Testis (tissue), 2 donors: ENCODE measurements at regions not wholly inside any gene's neighbourhood (a gene's known extent, or its start where the extent isn't known, plus 50 kb on each side); places are given as distances from the start of the nearest gene placed in this dataset.

Experiments
- DNase-seq: peaks from one replicate; pipeline ENCODE4 v3.0.0-alpha.2; 2019
- H3K27ac ChIP-seq, 2 donors: fragments of 200-600 bp; sonication (generic); one replicate each; pipeline ENCODE4 v1.5.1; 2019
- H3K27me3 ChIP-seq: fragments of 200-600 bp; sonication (generic); one replicate; pipeline ENCODE4 v1.5.1; 2019
- H3K36me3 ChIP-seq: fragments of 200-600 bp; sonication (generic); one replicate; pipeline ENCODE4 v1.5.1; 2017; ENCODE audit warnings: low read depth; ENCODE audit errors: missing control alignments
- H3K4me1 ChIP-seq: fragments of 200-600 bp; sonication (generic); one replicate; pipeline ENCODE4 v1.5.1; 2019
- H3K4me3 ChIP-seq, 2 donors: fragments of 200-600 bp; sonication (generic); one replicate each; pipeline ENCODE4 v1.5.1; 2017 to 2019
- H3K9me3 ChIP-seq: fragments of 200-600 bp; sonication (generic); one replicate; pipeline ENCODE4 v1.5.1; 2017
- POLR2A ChIP-seq: fragments of 450-650 bp; IDR thresholded peaks from one replicate; pipeline ENCODE4 v1.6.1; 2017; ENCODE audit warnings: antibody characterized with exemption, mild to moderate bottlenecking, moderate library complexity
- WGBS, 2 donors: methylation state at CpG; one replicate each; pipeline ENCODE4 v1.1.5; 2018; 5-methylcytosine and 5-hydroxymethylcytosine counted together
- intact Hi-C: fragments of 100-400 bp; cut with DNase I; formaldehyde crosslinking; loops from one replicate; pipeline ENCODE4 v1.15.1; 2023; ENCODE audit warnings: low total_unique reads
- TF ChIP-seq, protein P1 (sequence below), 3 experiments: fragments of 450-650 bp in 2 of 3; fragments of 200-600 bp in 1 of 3; sonication (generic) in 1 of 3; IDR thresholded peaks; one replicate each; pipeline ENCODE4 v1.5.1; 2016 to 2019; ENCODE audit warnings: antibody characterized with exemption in 3 of 3, mild to moderate bottlenecking in 2 of 3, moderate library complexity in 1 of 3

- H3K4me3 ChIP-seq, result no peak overlapping the region
- H3K36me3 ChIP-seq, result no peaks in the 10 kb centered on the region
- intact Hi-C loops, result no loop called here
- no peak overlapping the region for H3K27ac ChIP-seq
- no peaks in the 10 kb centered on the region for H3K9me3 ChIP-seq
- H3K27me3 ChIP-seq, result no peaks in the 10 kb centered on the region
- H3K4me1 ChIP-seq, result no peaks in the 10 kb centered on the region
- TF ChIP-seq, protein P1, sequence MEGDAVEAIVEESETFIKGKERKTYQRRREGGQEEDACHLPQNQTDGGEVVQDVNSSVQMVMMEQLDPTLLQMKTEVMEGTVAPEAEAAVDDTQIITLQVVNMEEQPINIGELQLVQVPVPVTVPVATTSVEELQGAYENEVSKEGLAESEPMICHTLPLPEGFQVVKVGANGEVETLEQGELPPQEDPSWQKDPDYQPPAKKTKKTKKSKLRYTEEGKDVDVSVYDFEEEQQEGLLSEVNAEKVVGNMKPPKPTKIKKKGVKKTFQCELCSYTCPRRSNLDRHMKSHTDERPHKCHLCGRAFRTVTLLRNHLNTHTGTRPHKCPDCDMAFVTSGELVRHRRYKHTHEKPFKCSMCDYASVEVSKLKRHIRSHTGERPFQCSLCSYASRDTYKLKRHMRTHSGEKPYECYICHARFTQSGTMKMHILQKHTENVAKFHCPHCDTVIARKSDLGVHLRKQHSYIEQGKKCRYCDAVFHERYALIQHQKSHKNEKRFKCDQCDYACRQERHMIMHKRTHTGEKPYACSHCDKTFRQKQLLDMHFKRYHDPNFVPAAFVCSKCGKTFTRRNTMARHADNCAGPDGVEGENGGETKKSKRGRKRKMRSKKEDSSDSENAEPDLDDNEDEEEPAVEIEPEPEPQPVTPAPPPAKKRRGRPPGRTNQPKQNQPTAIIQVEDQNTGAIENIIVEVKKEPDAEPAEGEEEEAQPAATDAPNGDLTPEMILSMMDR (IDR thresholded peaks at IDR 0.05), result no peak
- no peak for TF ChIP-seq POLR2A
- WGBS, 2 donors, result 57 to 63% methylated on average over 7 of the region's 7 CpGs
- peak; percentile 27 for DNase-seq
These were observed 388.9 kb upstream of the DACH1 start for GRCh38 chr13:72255908-72256307.

DNA sequence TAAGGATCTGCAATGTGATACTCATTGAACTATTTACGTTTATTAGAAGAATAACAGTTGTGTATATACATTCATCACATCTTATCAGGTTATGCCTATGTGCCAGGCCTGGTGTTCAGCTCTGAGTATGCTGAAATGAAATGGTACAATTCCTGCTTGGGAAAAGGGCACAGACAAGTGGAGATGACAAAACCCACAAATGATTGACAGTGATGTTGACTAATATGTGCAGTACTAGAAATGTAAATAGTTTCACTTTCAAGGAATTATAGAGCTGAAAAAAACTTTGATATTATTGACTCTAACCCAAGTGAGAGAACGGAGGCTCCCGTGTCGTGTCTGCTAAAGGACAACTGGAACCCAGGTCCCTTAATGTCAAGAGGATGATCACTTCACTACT is 386.8 kb upstream of the DACH1 start:
- no peaks in the 10 kb centered on the region for H3K4me1 ChIP-seq
- H3K27me3 ChIP-seq, result no peaks in the 10 kb centered on the region
- intact Hi-C loops, result no loop called here
- TF ChIP-seq POLR2A, result no peak
- TF ChIP-seq, protein P1 (IDR thresholded peaks at IDR 0.05), result no peak
- H3K4me3 ChIP-seq, result no peak overlapping the region
- H3K36me3 ChIP-seq, result no peaks in the 10 kb centered on the region
- H3K27ac ChIP-seq, result no peak overlapping the region
- DNase-seq, result no peak
- WGBS, 2 donors, result 92 to 94% methylated on average over 4 of the region's 4 CpGs
- no peaks in the 10 kb centered on the region for H3K9me3 ChIP-seq

GRCh38 chr13:72246396-72246795 is 379.4 kb upstream of the DACH1 start:
- Histone ChIP-seq H3K9me3 (no peaks in the 10 kb centered on the region), H3K4me3 (no peak overlapping the region), H3K27ac (no peak overlapping the region), H3K4me1 (no peaks in the 10 kb centered on the region), H3K27me3 (no peaks in the 10 kb centered on the region), H3K36me3 (no peaks in the 10 kb centered on the region)
- TF ChIP-seq, protein P1 (IDR thresholded peaks at IDR 0.05), result no peak
- no peak for TF ChIP-seq POLR2A
- intact Hi-C loops, result no loop called here
- no peak for DNase-seq

GRCh38 chr13:72244788-72245187 is 377.8 kb upstream of the DACH1 start:
- intact Hi-C loops, result no loop called here
- no peaks in the 10 kb centered on the region for H3K9me3 ChIP-seq
- no peak for DNase-seq
- 81 to 92% methylated on average over 3 of the region's 3 CpGs for WGBS, 2 donors
- TF ChIP-seq, protein P1 (IDR thresholded peaks at IDR 0.05), result no peak
- no peaks in the 10 kb centered on the region for H3K4me1 ChIP-seq
- H3K27me3 ChIP-seq, result no peaks in the 10 kb centered on the region
- no peak overlapping the region for H3K27ac ChIP-seq
- no peak overlapping the region for H3K4me3 ChIP-seq
- H3K36me3 ChIP-seq, result no peaks in the 10 kb centered on the region

DNA sequence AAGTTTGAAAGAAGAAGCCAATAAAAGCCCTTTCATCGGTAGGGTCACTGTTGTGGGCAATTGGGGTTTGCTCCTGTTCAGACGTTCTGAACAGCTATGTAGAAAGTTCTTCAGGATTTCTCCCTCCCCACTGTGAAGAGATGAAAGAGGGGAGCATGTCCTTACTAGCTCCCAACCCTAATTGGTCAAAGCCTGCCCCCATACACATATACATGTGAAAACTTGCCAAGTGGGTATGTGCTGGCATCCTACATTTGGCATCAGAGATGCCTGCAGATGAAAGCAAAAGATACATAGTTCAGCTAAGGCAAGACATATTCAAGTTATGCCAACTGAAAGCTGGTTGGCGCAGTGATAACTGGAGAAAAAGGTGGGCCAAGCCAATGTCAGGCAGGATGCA is 363.1 kb upstream of the DACH1 start:
- Histone ChIP-seq H3K36me3 (no peaks in the 10 kb centered on the region), H3K4me1 (no peaks in the 10 kb centered on the region), H3K9me3 (no peaks in the 10 kb centered on the region), H3K27me3 (no peaks in the 10 kb centered on the region), H3K4me3 (no peak overlapping the region), H3K27ac (no peak overlapping the region)
- no peak for DNase-seq
- intact Hi-C loops, result no loop called here
- 81 to 82% methylated on average over 3 of the region's 3 CpGs for WGBS, 2 donors
- TF ChIP-seq, protein P1 (IDR thresholded peaks at IDR 0.05), result no peak
- TF ChIP-seq POLR2A, result no peak
